ENCODE measurements at regions not wholly inside any gene's neighbourhood (a gene's known extent, or its start where the extent isn't known, plus 50 kb on each side); places are given as distances from the start of the nearest gene placed in this dataset.
"Not testable (repeated sequence)": the region's sequence is repeated elsewhere in the genome, so short reads cannot be mapped to it uniquely, and the experiment has no call there.

DNA sequence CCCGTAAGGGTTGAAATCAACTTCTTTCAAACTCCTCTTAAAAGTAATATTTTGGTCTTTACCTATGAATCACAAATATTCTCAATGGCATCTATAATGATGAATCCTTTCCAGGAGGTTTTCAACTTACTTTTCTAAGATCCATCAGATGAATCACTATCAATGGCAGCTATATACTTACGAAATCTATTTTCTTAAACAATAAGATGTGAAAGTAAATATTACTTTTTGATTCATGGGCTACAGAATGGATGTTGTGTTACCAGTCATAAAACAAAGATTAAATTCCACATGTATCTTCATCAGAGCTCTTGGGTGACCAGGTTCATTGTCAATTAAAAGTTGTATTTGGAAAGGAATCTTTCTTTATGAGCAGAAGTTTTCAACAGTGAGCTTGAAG is 1877.7 kb upstream of the ACO1 start:
- no peak for DNase-seq

DNA sequence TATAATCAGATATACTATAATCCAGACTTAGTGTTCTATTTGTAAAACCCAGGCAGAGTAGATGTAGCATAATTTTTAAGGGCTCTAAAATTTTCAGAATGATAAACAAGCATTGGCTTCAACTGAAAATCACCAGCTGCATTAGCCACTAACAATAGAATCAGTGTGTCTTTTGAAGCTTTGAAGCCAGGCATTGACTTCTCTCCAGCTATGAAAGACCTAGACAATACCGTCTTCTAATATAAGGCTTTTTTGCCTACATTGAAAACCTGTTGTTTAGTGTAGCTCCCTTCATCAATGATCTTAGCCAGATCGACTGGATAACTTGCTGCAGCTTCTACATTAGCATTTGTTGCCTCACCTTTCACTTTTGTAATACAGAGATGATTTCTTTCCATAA is 1877.3 kb upstream of the ACO1 start:
- no peak for DNase-seq

DNA sequence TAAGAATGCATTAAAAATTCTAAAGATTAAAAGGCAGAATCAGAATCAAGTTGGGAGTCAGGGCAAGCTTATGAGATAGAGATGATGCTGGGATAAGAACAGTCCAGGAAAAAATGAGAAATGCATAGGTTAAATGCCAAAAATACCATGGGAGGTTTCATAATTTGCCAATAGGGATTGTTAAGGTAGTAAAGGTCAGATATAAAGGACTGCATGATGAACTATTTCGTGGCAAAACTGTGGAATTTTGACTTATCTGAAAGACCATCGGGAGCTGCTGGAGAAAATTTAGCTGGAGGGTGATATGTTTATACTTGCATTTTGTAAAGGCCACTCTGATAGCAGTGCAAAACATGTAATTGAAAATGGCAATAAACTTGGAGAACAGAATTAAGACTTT is 1872.8 kb upstream of the ACO1 start:
- DNase-seq: no peak

DNA sequence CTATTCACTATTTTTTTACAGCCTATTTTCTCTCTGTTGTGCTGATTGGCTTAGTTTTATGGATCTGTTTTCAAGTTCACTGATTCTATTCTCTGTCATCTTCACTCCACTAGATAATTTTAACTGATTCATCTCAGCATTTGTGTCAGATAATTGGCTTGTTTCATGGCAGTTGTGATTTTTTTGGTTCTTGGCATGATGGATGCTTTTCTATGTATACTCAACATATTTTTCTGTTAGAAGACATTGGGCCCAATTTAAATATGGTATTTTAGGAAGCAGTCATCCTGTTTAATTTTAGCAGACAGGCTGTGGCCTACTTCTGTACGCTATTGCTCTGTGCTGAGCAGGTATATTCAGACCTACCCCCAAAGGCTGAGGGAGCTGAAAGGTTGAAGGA is 1865.3 kb upstream of the ACO1 start:
- no peak for DNase-seq

DNA sequence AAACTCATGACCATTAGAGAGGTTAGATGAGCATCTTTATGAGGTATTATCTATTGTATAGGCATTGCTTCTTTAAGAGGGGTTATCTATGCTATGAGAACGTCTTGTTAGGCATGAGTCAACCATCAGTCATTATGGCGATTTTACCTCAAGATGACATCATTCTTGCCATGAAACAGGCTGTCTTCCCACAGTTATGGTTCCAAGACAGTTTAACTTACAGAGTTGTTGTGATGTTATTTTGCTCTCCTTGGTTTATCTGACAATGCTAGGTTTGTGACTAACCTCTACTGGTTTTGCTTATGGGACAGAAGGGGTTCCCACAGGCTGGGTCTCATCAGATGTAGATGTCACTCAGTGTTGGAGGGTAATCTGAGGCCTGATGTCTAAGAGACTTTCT is 1864.7 kb upstream of the ACO1 start:
- DNase-seq: no peak

DNA sequence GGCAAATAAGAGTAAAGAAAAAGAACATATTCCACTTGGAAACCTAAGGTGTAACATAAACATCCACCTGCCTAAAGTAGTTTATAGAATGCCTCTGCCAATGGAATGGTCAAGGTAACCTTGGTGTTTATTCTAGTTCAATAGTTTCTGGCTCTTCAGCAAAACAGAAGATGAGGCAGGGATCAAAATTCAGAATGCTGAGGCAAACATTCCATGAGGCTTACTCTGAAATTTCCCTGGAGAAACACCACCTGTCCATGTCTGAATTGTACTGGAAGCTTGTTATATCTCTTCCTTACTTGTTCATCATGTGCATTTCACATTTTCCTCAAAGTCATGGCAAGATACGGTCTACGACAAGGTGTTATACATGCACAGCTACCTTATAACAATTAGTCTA is 1862.4 kb upstream of the ACO1 start:
- DNase-seq: no peak

DNA sequence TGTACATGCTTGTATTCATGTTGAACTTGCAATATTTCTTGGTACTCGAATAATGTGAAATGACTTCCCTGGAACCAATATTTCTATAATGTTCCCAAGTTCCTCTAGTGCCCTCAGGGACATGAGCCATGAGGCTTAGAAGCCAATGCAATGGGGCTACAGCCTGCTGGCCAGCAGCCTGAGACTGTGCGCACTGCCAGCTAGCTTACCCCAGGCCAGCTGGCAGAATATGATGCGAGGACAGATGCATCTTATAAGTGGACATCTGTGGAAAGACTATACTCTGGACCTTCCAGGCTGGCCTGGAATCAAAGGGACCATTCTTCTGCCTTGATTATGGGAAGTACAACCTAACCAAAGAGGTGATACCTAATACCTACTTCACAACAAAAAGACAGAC is 1862.0 kb upstream of the ACO1 start:
- no peak for DNase-seq

DNA sequence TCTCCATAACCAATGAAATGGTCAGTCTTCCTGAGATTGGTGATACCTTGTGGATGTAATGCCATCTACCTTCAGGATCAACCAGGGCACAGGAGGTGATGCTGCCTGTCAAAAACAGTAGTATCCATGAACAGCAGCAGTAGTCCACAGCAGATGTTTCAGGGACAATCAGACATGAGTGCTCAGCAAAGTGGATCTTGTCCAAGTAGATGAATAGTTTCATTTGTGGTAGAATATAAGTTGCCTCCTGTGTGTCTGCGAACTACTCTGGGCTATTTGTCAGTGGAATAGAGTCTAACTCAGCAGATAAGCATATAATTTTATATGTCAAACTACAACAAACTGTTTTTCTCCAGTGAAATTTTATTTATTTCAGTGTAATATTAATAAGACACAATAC is 1860.1 kb upstream of the ACO1 start:
- DNase-seq: no peak

DNA sequence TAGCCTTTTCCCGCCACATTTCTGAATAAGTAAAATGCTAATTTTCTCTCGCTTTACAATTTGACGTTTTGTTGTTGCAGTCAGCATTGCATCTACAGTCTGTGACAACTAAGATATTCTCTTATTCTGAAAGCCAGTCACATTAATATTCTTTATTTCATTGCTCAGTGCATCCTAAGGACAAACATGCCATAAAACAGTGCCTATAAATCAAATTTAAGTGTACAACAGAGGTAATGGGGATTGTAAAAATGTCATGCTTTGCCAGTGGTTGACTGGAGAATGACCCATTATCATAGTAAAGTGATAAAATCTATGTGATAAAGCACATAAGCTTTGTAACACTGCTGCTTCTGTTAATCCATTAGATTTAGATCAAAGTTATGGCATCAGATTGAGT is 1850.0 kb upstream of the ACO1 start:
- DNase-seq: no peak

DNA sequence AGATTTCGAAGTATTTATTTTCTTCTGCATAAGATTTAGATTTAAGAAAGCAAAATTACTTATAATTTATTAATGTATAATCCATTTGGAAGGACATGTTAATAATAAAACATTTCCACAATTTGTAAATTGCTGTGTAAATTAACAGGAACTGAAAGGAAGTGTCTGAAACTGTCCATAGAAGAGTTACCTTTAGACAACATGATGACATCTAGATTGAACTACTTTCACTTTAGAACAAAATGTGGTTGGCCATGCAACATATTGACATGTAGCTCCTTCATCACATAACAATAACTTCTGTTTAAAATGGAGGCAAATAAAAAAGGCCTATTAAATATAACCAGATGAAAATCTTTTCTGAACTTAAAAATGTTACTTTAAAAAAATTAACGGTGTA is 1849.5 kb upstream of the ACO1 start:
- no peak for DNase-seq

DNA sequence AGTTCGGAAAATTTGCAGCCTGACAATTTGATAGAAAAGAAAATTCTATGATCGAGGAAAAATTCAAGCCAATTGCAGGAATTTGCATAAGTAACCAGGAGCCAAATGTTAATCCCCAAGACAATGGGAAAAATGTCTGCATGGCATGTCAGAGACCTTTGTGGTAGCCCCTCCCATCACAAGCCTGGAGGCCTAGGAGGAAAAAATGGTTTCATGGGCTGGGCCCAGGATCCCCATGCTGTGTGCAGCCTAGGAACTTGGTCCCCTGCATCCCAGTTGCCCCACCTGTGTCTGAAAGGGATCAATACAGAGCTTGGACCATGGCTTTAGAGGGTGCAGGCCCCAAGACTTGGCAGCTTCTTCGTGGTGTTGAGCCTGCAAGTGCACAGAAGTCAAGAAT is 1847.9 kb upstream of the ACO1 start:
- DNase-seq: no peak

DNA sequence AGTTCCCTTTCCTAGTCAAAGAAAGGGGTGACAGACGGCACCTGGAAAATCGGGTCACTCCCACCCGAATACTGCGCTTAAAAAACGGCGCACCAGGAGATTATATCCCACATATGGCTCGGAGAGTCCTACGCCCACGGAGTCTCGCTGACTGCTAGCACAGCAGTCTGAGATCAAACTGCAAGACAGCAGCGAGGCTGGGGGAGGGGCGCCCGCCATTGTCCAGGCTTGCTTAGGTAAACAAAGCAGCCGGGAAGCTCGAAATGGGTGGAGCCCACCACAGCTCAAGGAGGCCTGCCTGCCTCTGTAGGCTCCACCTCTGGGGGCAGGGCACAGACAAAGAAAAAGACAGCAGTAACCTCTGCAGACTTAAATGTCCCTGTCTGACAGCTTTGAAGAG is 1844.7 kb upstream of the ACO1 start:
- not testable (repeated sequence) for DNase-seq

DNA sequence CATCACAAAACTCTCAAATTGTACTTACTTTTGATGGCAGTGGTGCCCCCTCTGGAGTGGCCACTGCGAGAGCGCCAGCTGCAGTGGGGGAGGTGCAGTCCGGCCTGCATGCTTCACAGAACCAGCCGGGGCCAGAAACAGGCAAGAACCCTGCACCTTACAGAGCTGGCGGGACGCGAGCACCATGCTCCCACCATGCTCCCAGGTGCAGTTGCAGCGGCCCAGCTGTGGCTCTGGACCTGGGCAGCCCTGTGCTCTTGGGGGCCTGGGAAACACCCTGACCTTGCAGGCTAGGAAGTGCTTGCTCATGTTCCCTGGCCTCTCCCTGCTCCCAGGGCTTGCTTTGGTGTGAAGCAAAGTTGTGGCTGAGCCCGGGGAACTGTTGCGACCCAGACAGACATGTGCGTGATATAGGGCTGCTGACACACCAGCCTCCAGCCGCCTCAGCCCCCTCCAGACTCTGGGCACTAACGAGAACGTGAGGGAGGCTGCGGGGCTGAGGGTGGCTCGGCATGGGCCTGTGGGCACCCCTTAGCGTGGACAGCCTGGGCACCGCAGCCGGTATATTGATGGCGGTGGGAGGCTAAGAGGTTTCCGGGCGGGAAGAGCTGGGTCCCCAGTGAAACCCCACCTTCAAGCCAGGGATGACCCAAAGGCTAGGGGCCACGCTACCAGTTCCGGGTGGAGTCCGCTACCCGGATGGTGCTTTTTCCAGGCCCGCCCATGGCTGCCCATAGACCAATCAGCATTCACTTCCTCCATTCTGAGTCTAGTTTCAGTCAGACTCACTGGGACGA is 1809.9 kb upstream of the ACO1 start:
- no peak for DNase-seq

DNA sequence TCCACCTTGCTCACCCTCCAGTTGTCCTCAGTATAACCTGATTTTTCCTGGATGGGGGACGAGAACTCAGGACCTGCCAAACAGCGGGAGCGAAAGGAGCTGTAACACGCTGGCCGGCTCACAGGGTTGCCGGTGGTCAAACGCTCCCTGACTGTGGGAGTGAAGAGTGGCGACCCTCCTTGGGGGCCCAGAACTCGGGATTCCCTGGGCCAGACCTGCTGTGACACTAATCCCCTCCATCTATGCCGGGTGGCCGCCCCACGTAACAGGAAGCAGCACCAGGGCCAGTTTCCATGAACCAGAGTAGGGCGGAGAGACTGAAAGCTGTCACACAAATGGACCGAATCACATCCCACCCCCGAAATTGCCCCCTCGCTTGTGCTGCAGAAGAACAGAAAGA is 1809.2 kb upstream of the ACO1 start:
- no peak for DNase-seq

DNA sequence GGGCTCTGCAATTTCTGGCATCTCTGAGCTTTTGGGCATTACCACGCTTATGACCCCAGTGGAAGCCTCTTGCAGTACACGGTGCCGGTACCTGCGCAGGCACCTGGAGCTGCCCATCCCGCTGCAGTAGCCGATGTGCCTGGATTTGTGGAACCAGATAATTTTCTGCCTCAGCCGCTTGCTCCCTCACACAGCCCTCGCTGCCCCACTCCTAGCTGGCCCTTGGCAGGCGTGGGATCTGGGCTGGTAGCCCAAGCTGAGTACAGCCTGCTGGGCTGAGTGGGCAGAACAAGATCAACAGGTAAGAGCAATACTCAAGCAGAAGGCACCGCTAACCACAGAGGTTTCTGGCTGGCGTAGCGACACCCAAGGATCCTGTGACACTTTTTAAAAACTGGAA is 1808.8 kb upstream of the ACO1 start:
- no peak for DNase-seq

DNA sequence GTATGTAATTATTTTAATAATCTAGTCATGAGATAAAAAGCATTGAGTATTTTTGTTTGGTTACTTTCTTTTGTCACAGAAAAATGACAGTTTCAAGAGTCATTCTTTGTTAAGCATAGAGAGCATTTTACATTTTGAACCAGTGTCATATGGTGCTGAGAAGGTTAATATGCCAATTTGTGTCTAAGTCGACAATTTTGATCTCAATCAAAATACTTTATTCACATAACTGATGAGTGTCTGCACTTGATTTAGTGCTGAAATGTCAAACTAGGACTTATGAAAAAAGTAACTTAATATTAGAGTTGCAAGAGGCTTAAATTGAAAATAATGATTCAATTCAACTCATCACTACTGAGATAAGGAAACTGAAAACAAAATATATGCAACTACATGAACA is 1804.6 kb upstream of the ACO1 start:
- DNase-seq: no peak

DNA sequence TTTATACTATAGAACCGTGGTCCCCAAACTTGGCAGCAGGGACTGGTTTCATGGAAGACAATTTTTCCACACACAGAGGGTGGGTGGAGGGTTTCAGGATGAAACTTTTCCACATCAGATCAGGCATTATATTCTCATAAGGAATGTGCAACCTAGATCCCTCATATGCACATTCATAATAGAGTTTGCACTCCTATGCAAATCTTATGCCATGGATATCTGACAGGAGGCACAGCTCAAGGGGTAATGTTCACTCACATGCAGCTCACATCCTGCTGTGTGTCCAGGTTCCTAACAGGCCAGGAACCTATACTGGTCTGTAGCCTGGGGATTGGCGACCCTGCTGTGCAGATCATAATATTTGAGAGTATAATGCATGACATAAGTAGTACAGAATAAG is 1802.2 kb upstream of the ACO1 start:
- DNase-seq: no peak

DNA sequence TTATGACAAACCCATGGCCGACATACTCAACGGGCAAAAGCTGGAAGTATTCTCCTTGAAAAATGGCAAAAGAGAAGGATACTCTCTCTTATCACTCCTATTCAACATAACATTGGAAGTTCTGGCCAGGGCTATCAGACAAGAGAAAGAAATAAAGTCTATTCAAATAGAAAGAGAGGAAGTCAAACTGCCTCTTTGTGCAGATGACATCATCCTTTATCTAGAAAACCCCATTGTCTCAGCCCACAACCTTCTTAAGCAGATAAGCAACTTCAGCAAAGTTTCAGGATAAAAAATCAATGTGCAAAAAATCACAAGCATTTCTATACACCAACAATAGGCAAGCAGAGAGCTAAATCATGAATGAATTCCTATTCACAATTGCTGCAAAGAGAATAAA is 1799.9 kb upstream of the ACO1 start:
- DNase-seq: no peak

DNA sequence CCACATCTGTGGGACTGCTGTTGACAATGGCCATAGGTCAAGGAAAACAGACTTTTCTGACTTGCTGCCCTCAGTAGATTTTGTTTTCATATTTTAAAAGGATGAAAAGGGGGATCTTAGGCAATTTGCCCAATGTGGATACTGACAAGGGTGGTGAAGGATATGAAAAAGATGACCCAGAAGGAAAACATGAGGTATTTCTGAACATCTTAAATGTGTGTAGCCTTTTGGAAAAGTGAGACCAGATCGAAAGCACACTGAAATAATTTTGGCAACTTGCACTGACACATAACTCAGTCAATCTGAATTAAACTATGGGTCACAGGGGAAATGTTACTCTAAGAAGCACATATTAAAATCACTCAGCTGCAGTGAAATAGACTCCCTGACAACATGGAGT is 1793.0 kb upstream of the ACO1 start:
- DNase-seq: no peak

DNA sequence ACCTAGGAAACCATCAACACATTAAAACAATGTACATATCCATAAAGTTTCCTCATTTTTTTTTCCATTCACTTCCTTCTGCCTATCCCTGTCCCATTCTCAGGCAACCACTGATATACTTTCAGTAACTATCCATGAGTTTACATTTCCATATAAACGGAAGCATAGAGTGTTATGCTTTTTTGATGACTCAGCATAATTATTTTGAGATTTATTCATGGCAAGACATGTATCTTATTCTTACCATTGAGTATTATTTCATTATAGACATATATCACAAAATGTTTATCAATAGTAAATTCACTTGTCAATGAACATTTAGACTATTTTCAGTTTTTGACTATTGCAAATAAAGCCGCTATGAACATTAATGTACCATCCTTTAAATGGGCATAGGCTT is 1786.8 kb upstream of the ACO1 start:
- DNase-seq: no peak

DNA sequence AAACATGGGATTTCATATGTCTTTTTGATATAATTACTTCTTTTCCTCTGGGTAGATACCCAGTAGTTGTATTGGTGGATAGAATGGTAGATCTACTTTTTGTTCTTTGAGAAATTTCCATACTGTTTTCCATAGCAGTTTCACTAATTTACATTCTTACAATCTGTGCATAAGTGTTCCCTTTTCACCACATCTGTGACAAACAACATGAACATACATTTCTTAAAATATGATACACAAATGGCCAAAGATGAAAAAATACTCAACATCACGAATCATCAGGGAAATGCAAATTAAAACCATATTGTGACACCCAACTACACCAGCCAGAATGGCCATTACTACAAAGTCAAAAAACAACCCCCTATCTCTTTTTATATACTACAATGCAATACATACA is 1778.5 kb upstream of the ACO1 start:
- DNase-seq: no peak

DNA sequence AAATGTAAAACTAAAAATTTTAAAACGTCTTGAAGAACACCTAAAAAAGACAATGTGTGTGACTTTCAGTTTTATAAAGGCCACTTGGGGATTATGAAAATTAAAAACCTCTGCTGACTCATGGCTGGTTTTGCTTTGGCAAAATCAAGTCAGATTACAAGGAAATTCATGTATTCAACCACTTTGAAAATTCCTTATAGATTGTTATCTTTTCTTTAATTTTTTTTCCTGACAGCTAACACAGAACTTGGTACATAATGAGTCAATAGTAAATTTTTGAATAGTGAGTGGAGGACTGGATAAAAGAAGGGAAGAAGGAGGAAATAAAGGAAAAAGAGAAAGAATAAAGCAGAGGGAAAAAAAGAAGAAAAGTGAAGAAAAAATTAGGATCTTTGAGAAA is 1774.7 kb upstream of the ACO1 start:
- DNase-seq: no peak

DNA sequence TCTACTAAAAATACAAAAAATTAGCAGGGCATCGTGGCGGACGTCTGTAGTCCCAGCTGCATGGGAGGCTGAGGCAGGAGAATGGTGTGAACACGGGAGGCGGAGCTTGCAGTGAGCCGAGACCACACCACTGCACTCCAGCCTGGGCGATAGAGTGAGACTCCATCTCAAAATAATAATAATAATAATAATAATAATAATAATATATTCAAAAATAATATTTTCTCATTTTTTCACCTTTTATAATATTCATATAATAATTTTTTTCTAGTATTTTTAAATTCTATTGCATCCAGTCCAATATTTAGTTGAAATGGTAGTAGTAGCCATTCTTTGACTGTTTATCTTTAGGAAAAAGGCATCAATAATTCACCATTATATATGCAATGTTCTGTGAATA is 1767.7 kb upstream of the ACO1 start:
- not testable (repeated sequence) for DNase-seq

DNA sequence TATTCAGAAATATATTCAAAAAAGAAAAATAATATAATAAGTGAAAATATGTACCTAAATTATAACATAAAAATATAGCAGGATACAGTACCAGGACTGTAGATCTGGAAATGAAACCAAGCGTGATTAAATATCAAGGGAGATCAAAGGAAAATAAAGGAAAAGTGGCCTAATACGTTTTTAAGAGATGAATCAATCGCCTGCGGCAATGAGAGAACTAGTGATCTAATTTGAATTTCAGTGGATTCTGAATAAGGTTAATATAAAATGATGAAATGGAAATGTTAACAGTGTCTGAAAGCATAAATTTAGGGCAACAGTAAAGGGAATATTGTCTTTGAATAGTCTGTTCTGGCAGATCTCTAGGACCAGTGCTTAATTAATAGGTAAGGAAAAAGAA is 1761.9 kb upstream of the ACO1 start:
- DNase-seq: no peak

DNA sequence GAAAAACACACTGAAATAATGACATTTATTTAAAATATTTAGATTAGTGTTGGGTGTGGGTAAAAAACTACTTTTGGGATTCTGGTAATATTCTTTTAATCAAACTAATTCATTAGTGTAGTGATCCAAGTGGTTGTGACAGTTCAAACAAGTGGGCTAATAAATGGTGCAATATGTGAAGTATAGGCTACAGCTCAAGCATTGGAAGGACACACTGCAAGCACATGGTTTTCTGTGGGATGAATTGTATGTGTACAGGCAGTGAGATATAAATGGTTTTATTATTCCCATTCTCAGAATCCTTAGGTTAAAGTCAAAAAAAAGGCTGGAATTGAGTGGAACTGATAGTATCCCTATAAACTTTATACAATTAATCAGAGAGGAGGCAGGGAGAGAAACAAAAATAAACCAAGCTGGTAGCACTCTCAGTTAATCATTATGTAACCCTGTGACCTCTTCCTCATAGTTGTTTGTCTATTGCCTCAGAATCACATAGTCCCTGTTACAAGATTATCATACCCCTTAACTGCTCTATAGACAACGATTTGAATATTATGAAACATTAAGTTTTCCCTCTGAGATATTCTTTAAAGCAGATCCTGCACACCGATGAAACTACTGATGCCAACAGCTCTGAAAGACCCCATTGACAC is 1755.4 kb upstream of the ACO1 start:
- no peak for DNase-seq
